ENCODE measurements at regions not wholly inside any gene's neighbourhood (a gene's known extent, or its start where the extent isn't known, plus 50 kb on each side); places are given as distances from the start of the nearest gene placed in this dataset.

DNA sequence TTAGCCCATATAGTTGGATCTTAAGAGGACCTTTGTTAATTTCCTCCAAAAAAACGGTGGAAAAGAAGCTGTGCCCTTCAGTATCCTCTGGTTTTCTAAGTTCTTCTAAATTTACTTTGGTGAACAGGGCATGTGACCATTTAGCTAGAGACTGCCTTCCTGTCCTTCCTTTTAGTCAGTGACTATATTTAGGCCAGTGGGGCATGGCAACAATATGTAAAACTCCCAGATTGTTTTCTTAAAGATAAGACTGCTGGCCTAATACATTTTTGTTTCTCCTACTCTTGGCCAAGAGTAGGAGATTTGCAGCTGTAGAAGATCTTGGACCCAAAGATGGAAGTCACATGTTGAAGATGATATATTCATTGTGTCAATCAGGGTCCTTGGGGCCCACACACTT is 325.1 kb upstream of the DCN start:
- intact Hi-C loops (cut with DNase I; ENCODE audit: low total_unique reads) = no loop called here
- Histone ChIP-seq H3K4me1 (peaks cover 0 to 7% of the 10 kb centered on the region in 2 donors), H3K27ac (no peak overlapping the region), H3K4me3 (no peak overlapping the region), H3K9me3 (no peaks in the 10 kb centered on the region), H3K27me3 (no peaks in the 10 kb centered on the region), H3K36me3 (no peaks in the 10 kb centered on the region)
- no peak for DNase-seq
- no peak for TF ChIP-seq POLR2A (IDR thresholded peaks at IDR 0.05)
- TF ChIP-seq, protein P1, sequence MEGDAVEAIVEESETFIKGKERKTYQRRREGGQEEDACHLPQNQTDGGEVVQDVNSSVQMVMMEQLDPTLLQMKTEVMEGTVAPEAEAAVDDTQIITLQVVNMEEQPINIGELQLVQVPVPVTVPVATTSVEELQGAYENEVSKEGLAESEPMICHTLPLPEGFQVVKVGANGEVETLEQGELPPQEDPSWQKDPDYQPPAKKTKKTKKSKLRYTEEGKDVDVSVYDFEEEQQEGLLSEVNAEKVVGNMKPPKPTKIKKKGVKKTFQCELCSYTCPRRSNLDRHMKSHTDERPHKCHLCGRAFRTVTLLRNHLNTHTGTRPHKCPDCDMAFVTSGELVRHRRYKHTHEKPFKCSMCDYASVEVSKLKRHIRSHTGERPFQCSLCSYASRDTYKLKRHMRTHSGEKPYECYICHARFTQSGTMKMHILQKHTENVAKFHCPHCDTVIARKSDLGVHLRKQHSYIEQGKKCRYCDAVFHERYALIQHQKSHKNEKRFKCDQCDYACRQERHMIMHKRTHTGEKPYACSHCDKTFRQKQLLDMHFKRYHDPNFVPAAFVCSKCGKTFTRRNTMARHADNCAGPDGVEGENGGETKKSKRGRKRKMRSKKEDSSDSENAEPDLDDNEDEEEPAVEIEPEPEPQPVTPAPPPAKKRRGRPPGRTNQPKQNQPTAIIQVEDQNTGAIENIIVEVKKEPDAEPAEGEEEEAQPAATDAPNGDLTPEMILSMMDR (IDR thresholded peaks at IDR 0.05) = no peak

DNA sequence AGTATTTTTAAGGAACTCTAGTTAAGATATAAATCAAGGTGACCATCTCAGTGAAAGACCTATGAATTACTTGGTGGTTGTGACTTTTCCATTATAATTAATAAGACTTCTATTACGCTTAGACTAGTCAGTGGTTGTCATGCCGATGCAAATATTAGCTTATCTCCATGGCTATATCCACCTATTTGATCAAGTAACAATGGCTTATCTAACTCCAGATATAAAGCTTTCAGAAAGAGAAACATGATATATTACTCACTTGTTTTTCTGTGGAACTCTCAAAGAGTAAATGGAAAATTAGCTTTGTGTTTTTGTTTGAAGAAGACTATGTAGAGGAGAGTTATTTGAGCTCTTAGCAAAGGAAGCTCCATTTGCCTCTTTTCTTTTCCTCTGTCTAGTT is 323.8 kb upstream of the DCN start:
- peaks cover 0 to 7% of the 10 kb centered on the region in 2 donors for H3K4me1 ChIP-seq
- no peaks in the 10 kb centered on the region for H3K36me3 ChIP-seq
- no peak for DNase-seq
- no peaks in the 10 kb centered on the region for H3K27me3 ChIP-seq
- TF ChIP-seq, protein P1 (IDR thresholded peaks at IDR 0.05) = no peak
- no peak for TF ChIP-seq POLR2A (IDR thresholded peaks at IDR 0.05)
- no peak overlapping the region for H3K4me3 ChIP-seq
- no peaks in the 10 kb centered on the region for H3K9me3 ChIP-seq
- no peak overlapping the region for H3K27ac ChIP-seq
- intact Hi-C loops (cut with DNase I; ENCODE audit: low total_unique reads) = no loop called here

DNA sequence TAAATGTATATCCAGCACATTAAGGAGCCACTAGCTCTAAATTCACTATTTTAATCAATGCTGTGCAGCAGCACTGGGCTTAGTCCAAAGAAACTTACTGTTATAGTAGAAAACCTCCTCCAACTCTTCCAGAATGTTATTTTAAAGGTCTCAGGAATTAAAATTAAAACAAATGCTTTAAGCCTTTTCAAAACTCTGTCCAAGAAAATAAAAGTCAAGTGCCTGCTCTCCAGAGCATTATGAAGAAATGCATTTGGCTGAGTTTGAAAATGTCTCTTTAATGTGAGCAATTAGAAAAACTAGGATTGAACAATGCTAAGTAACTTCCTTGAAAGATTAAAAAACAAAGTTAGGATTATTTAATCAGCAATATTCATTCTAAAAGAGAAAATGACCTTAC is 322.4 kb upstream of the DCN start:
- no peak overlapping the region for H3K27ac ChIP-seq
- peaks cover 0 to 7% of the 10 kb centered on the region in 2 donors for H3K4me1 ChIP-seq
- no peaks in the 10 kb centered on the region for H3K9me3 ChIP-seq
- H3K4me3 ChIP-seq = no peak overlapping the region
- H3K27me3 ChIP-seq = no peaks in the 10 kb centered on the region
- intact Hi-C loops (cut with DNase I; ENCODE audit: low total_unique reads) = no loop called here
- TF ChIP-seq, protein P1 (IDR thresholded peaks at IDR 0.05) = no peak
- no peak for TF ChIP-seq POLR2A (IDR thresholded peaks at IDR 0.05)
- DNase-seq = no peak
- H3K36me3 ChIP-seq = no peaks in the 10 kb centered on the region

DNA sequence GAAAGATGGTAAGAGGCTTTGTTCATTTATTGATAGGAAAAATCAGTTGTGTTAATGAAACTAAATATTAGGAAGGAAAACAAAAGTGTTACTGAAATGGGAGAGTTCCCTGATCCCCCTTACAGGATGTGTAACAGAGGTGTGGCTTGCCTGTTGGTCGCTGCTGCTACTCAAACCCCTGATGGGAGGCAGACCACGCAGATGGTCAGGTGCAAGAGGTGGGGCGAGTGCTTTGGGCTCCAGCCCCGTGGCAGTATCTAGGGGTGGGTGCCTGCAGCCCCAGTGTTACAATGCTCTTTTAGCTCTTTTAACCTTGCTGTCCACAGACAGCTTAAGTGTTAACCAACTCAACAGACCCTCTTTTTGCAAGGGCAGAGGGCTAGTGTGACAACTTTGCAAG is 319.6 kb upstream of the DCN start:
- DNase-seq = no peak
- no peaks in the 10 kb centered on the region for H3K36me3 ChIP-seq
- peaks cover 0 to 7% of the 10 kb centered on the region in 2 donors for H3K4me1 ChIP-seq
- H3K27me3 ChIP-seq = no peaks in the 10 kb centered on the region
- no peak overlapping the region for H3K4me3 ChIP-seq
- no peak for TF ChIP-seq POLR2A (IDR thresholded peaks at IDR 0.05)
- TF ChIP-seq, protein P1 (IDR thresholded peaks at IDR 0.05) = no peak
- no peak overlapping the region for H3K27ac ChIP-seq
- no peaks in the 10 kb centered on the region for H3K9me3 ChIP-seq
- intact Hi-C loops (cut with DNase I; ENCODE audit: low total_unique reads) = no loop called here

DNA sequence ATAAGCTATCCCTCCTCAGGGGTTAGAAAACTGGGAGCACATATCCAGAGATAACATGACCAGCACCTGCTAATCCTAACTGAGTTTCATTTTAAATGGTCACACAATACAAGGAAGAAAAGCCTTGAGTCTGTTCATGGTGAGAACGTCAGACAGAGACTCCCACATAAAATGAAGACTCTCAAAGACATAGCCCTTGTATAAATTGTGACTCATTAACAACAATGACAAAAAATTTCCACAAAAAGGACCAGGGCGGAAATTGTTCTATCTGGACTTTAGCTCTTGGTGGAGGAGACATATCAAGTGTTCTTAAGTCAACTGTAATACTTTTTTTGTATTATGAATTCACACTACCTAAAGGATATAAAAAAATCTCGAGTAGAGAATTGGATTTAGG is 313.7 kb upstream of the DCN start:
- H3K27ac ChIP-seq = no peak overlapping the region
- TF ChIP-seq POLR2A (IDR thresholded peaks at IDR 0.05) = no peak
- TF ChIP-seq, protein P1 (IDR thresholded peaks at IDR 0.05) = no peak
- H3K36me3 ChIP-seq = no peaks in the 10 kb centered on the region
- no peak for DNase-seq
- intact Hi-C loops (cut with DNase I; ENCODE audit: low total_unique reads) = no loop called here
- H3K4me3 ChIP-seq = no peak overlapping the region
- no peaks in the 10 kb centered on the region for H3K9me3 ChIP-seq
- H3K4me1 ChIP-seq = no peaks in the 10 kb centered on the region
- H3K27me3 ChIP-seq = no peaks in the 10 kb centered on the region

Measured in uterus (tissue), 3 donors.